Left lung (tissue), 4 donors: ENCODE measurements at regions not wholly inside any gene's neighbourhood (a gene's known extent, or its start where the extent isn't known, plus 50 kb on each side); places are given as distances from the start of the nearest gene placed in this dataset.

ENCODE experiments used
- ATAC-seq: fragments of 200-7000 bp; cut with Tn5 transposase; one replicate; pipeline ENCODE4 v1.9.1; 2020; ENCODE audit warnings: moderate library complexity
- DNase-seq, 4 donors: peaks; one replicate each; pipeline ENCODE4 v3.0.0-alpha.2; 2013 to 2020
- H3K27ac ChIP-seq, 2 donors: fragments of 200-600 bp; sonication (generic) in 1 of 2; one replicate each; pipeline versions ENCODE4 v1.5.0 to v1.8.0; 2020 to 2021
- H3K27me3 ChIP-seq, 2 donors: fragments of 200-600 bp; sonication (generic) in 1 of 2; one replicate each; pipeline versions ENCODE4 v1.5.0 to v1.8.0; 2020 to 2021
- H3K36me3 ChIP-seq, 2 donors: fragments of 200-600 bp; sonication (generic) in 1 of 2; one replicate each; pipeline versions ENCODE4 v1.5.0 to v1.8.0; 2020 to 2021
- H3K4me1 ChIP-seq, 2 donors: fragments of 200-600 bp; one replicate each; pipeline ENCODE4 v1.8.0; 2021
- H3K4me3 ChIP-seq, 2 donors: fragments of 200-600 bp; sonication (generic) in 1 of 2; one replicate each; pipeline versions ENCODE4 v1.5.0 to v1.8.0; 2020 to 2021; ENCODE audit warnings: mild to moderate bottlenecking in 1 of 2
- H3K9me3 ChIP-seq, 2 donors: fragments of 200-600 bp; sonication (generic) in 1 of 2; one replicate each; pipeline versions ENCODE4 v1.5.0 to v1.8.0; 2020 to 2021
- intact Hi-C, 2 donors: fragments of 100-400 bp; cut with DNase I; formaldehyde crosslinking; loops; one replicate each; pipeline versions ENCODE4 v1.11.2 to v1.14.2; 2022
- TF ChIP-seq, protein P1 (sequence below), 2 donors: fragments of 200-600 bp; sonication (generic) in 1 of 2; IDR thresholded peaks; one replicate each; pipeline versions ENCODE4 v1.5.0 to v1.8.0; 2021; ENCODE audit warnings: antibody characterized with exemption in 2 of 2
- donor health status: DM: no; HTN: yes; CAD: no.
- donor health status: DM: no; HTN: no; CAD: no.

DNA sequence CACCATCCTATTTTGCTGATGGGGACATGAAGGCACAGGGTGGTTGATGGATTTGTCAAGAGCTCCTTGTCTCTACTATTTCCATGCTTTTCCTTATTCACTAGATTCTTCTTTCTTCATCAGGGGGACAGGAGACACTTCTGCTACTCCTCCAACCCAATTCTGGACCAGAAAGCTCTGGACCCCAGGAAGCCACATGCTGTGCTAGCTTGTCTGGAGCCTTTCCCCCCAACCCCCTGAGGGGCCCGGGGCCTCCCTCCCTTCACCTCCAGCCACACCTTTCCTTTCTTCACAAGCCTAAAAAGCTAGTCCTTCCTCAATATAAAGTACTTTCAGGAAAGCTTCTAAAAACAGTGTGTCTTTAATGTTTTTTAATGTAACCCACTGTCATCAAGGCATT, 75.1 kb upstream of the CAPRIN2 start:
- ATAC-seq, result no peak
- TF ChIP-seq, protein P1, sequence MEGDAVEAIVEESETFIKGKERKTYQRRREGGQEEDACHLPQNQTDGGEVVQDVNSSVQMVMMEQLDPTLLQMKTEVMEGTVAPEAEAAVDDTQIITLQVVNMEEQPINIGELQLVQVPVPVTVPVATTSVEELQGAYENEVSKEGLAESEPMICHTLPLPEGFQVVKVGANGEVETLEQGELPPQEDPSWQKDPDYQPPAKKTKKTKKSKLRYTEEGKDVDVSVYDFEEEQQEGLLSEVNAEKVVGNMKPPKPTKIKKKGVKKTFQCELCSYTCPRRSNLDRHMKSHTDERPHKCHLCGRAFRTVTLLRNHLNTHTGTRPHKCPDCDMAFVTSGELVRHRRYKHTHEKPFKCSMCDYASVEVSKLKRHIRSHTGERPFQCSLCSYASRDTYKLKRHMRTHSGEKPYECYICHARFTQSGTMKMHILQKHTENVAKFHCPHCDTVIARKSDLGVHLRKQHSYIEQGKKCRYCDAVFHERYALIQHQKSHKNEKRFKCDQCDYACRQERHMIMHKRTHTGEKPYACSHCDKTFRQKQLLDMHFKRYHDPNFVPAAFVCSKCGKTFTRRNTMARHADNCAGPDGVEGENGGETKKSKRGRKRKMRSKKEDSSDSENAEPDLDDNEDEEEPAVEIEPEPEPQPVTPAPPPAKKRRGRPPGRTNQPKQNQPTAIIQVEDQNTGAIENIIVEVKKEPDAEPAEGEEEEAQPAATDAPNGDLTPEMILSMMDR (IDR thresholded peaks at IDR 0.05), result no peak
- peaks cover 0 to 5% of the 10 kb centered on the region in 2 donors for H3K27me3 ChIP-seq
- H3K27ac ChIP-seq, result no peak overlapping the region
- no peak overlapping the region for H3K4me3 ChIP-seq
- H3K9me3 ChIP-seq, result no peaks in the 10 kb centered on the region
- intact Hi-C loops, result no loop called here
- no peak for DNase-seq
- H3K4me1 ChIP-seq, result no peaks in the 10 kb centered on the region
- H3K36me3 ChIP-seq, result no peaks in the 10 kb centered on the region

DNA sequence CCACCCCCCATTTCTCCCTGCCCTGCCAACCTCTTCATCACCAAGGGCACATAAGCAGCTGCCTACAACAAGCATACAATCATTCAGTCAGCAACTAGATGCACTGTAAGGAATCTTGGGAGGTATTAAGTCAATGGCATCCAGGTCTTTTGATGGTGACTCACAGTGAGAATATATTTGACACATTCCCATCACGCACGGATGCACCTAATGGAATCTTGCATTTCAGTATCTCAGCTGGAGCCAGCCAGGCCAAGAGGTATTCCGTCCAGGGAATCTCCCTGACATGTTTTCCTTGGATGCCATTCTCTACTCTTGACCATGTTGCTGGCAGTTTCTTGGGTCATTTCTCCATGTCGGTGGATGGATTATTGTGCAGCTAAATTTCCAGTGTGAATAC, 73.9 kb upstream of the CAPRIN2 start:
- H3K9me3 ChIP-seq, result no peaks in the 10 kb centered on the region
- no peaks in the 10 kb centered on the region for H3K4me1 ChIP-seq
- ATAC-seq, result no peak
- TF ChIP-seq, protein P1 (IDR thresholded peaks at IDR 0.05), result no peak
- DNase-seq, result no peak
- H3K27ac ChIP-seq, result no peak overlapping the region
- no peak overlapping the region for H3K4me3 ChIP-seq
- intact Hi-C loops, result no loop called here
- peaks cover 0 to 9% of the 10 kb centered on the region in 2 donors for H3K27me3 ChIP-seq
- H3K36me3 ChIP-seq, result no peaks in the 10 kb centered on the region

GRCh38 chr12:30827101-30828066, 72.6 kb upstream of the CAPRIN2 start:
- intact Hi-C loops, result no loop called here
- Histone ChIP-seq H3K4me1 (peaks cover 6 to 10% of the 10 kb centered on the region in 2 donors), H3K27ac (no peak overlapping the region), H3K36me3 (no peaks in the 10 kb centered on the region), H3K9me3 (no peaks in the 10 kb centered on the region), H3K4me3 (no peak overlapping the region), H3K27me3 (peaks cover 0 to 22% of the 10 kb centered on the region in 2 donors)
- DNase-seq, result no peak
- TF ChIP-seq, protein P1 (IDR thresholded peaks at IDR 0.05), result no peak
- ATAC-seq, result no peak

- Histone ChIP-seq H3K36me3 (no peaks in the 10 kb centered on the region), H3K4me1 (peaks cover 6 to 18% of the 10 kb centered on the region in 2 donors), H3K4me3 (no peak overlapping the region), H3K9me3 (no peaks in the 10 kb centered on the region), H3K27ac (no peak overlapping the region), H3K27me3 (peaks cover 0 to 31% of the 10 kb centered on the region in 2 donors)
- DNase-seq (no peak), ATAC-seq (no peak)
- TF ChIP-seq, protein P1 (IDR thresholded peaks at IDR 0.05), result no peak
- intact Hi-C loops, result no loop called here
Observed at GRCh38 chr12:30826276-30826675, 71.5 kb upstream of the CAPRIN2 start.

- no peak overlapping the region for H3K27ac ChIP-seq
- H3K4me3 ChIP-seq, result no peak overlapping the region
- H3K36me3 ChIP-seq, result no peaks in the 10 kb centered on the region
- peaks cover 6 to 18% of the 10 kb centered on the region in 2 donors for H3K4me1 ChIP-seq
- TF ChIP-seq, protein P1 (IDR thresholded peaks at IDR 0.05), result no peak
- peaks cover 0 to 32% of the 10 kb centered on the region in 2 donors for H3K27me3 ChIP-seq
- H3K9me3 ChIP-seq, result no peaks in the 10 kb centered on the region
- DNase-seq (no peak), ATAC-seq (no peak)
- intact Hi-C loops, result no loop called here
Observed at GRCh38 chr12:30825341-30825740, 70.6 kb upstream of the CAPRIN2 start.
